WI38 (cell line): ENCODE measurements at regions not wholly inside any gene's neighbourhood (a gene's known extent, or its start where the extent isn't known, plus 50 kb on each side); places are given as distances from the start of the nearest gene placed in this dataset.

Experiments used
- H3K4me3 ChIP-seq: 2 replicates; pipeline ENCODE4 v1.5.1; 2011; ENCODE audit warnings: low read depth, mild to moderate bottlenecking, control low read depth, low read length
- TF ChIP-seq, protein P1 (sequence below): IDR thresholded peaks from 2 replicates; pipeline ENCODE4 v1.5.1; 2012; ENCODE audit warnings: low read depth, mild to moderate bottlenecking, control low read depth, low read length

DNA sequence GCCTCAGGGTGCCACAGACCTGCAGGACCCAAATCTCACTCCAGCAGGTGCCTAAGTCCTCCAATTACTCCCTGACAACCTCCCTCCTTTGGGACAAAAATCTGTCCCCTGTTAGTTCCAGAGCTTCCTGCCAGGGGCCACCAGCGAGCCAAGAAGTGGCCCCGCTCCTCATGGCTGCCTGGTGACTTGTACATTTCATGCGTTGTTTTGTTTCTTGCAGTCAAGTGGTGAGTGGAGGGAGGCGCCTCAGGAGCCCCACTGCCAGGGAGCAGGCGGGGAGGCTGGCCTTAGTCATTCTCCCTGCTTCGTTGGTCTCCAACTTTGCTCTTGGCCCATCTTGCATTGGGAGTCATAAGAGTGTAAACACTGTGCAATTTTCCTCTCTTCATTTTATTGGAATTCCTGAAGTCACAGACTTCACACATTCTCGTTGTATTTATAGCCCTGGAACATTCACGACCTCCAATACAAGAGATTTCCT lies 81.3 kb downstream of the KCNF1 start:
- TF ChIP-seq, protein P1, sequence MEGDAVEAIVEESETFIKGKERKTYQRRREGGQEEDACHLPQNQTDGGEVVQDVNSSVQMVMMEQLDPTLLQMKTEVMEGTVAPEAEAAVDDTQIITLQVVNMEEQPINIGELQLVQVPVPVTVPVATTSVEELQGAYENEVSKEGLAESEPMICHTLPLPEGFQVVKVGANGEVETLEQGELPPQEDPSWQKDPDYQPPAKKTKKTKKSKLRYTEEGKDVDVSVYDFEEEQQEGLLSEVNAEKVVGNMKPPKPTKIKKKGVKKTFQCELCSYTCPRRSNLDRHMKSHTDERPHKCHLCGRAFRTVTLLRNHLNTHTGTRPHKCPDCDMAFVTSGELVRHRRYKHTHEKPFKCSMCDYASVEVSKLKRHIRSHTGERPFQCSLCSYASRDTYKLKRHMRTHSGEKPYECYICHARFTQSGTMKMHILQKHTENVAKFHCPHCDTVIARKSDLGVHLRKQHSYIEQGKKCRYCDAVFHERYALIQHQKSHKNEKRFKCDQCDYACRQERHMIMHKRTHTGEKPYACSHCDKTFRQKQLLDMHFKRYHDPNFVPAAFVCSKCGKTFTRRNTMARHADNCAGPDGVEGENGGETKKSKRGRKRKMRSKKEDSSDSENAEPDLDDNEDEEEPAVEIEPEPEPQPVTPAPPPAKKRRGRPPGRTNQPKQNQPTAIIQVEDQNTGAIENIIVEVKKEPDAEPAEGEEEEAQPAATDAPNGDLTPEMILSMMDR = no peak
- H3K4me3 ChIP-seq = no peak overlapping the region

DNA sequence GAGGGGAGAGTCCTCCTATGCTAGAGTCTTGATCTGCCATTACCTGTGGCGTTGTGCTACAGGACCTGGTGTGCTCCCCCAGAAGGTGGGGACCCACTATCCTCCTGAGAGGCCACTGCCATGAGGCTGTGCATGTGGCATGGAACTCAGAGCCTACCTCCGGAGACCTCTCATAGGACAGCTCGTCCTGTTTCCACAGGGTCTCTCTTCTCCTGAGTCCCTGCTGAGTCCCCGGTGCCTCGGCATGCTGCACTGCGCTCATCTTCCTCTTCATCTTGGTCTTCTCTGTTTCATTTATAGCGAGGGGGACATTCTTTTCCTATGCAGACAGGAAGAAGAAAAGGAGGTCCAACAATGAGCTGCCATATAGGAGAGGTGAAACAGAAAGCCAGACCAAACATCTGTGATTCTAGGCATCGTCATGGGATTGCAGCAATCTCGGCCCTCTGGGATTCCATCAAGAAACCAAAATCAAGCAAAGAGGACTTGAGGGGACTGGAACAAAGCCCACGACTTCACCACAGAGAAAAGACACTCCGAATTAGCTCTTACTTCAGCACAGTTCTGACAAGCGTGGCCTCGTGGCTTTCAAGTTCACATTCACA lies 83.7 kb downstream of the KCNF1 start:
- H3K4me3 ChIP-seq = no peak overlapping the region
- TF ChIP-seq, protein P1 = no peak

DNA sequence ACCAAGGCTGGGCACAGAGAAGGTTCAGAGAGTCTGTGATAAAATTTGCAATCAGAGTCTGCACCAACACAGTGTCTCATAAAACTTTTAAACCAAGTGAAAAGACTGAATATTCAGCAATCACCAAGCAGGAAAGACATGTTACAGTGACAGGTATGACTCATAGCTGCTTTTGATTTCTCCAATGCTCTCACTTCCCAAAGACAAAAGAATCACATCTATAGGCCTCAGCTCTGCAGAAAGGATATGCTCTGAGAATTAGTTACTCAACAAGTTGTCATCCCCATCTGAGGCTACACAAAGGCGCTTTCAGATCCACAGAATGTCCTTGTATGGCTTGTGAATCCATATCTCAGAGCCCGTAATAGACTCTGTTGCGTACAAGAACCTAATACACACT lies 92.5 kb downstream of the KCNF1 start:
- H3K4me3 ChIP-seq = no peak overlapping the region
- TF ChIP-seq, protein P1 = no peak

DNA sequence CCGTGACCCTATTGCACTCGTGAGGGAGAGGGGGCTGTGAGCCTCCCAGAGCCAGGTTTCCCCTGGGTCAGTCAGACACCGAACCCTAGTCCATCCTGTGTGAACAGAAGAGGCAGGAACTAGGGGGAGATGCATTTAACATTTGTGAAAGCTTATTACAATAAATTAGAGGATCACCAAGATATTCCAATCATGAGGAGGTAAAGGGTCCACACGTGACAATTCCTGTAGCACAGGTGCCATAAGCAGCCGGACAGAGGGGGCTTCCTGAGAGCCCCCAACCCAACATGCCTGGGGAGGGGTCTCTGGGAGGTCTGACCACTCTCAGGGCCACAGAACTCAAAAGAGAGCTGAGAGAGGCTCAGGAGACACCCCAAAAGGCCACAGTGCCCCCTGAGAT lies 93.3 kb downstream of the KCNF1 start:
- H3K4me3 ChIP-seq = no peak overlapping the region
- TF ChIP-seq, protein P1 = no peak

DNA sequence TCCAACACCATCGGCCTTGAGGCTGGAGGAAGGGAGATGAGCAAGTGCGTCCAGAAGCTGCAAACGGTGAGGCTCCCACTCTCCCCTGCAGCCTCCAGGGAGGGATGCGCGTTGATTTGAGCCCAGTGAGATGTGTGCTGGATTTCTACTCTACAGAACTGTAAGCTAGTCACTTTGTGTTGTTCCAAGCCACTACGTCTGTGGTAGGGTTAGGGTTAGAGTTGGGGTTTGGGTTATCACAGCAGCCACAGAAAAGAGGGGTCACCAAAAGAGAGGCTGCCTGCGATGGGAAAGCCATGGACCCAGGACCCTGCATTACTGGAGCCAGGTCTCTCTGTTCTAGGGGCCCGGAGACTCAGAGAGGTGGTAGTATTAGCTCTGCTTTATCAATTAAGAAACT lies 94.5 kb downstream of the KCNF1 start:
- TF ChIP-seq, protein P1 = no peak
- H3K4me3 ChIP-seq = no peak overlapping the region

DNA sequence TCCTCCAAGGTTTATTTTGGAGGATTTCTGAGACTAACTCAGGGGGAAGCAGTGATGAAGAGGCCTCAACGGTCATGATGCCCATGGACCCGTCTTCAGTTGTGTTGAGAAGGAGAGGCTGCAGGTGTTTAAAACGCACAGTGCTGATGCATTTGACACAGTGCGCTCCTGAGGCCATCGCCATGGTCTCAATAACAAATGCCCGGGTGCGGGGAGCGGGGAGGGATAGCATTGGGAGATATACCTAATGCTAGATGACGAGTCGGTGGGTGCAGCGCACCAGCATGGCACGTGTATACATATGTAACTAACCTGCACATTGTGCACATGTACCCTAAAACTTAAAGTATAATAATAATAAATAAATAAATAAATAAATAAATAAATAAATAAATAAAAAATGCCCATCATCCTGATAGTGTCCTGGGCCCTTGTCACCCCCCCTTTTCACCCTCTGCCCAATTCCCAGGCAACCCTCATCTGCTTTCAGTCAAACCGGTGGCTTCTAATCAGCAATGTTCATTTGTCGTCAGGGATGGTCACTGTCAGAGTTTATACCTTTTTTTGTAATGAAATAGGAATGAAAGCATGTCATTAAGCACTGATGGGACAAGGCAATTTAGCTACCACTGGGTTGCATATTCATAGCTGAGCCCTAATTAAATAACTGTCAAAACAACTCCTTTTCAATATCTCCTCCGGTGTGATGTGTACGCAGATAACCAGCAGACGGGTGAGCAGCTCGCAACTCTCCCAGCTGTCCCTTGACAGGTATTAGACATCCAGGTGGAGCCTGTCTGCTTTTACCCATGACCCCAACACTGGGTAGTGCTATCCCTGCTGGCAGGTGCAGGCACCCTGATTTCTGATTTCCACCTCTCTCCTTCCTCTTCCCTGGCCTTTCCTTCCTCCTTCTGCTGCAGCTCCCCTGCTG lies 95.9 kb downstream of the KCNF1 start:
- H3K4me3 ChIP-seq = no peak overlapping the region
- TF ChIP-seq, protein P1 = no peak

DNA sequence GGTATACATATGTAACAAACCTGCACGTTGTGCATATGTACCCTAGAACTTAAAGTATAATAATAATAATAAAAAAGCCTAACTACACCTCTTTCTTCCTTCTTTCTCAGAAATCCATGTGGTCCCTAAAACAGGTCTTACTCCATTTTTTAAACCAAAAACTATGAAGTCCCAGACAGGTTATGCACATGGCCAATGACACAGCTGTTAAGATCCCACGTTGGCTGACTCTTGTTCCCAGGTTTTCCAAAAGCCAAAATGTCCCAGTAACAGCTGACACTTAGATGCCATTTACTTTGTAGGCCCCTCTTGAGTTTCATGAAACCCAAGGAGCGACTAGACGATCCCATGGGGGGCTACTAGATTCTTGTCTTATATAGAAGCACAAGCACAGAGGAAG lies 97.0 kb downstream of the KCNF1 start:
- TF ChIP-seq, protein P1 = no peak
- no peak overlapping the region for H3K4me3 ChIP-seq
